Astrocyte of the hippocampus (primary cell): ENCODE measurements at regions not wholly inside any gene's neighbourhood (a gene's known extent, or its start where the extent isn't known, plus 50 kb on each side); places are given as distances from the start of the nearest gene placed in this dataset.

ENCODE experiments used
- DNase-seq: peaks from one replicate; pipeline ENCODE4 v3.0.0; 2011; ENCODE audit warnings: low read depth, low spot score

GRCh38 chr16:73711406-73712080 lies 585.1 kb upstream of the PSMD7 start:
- no peak for DNase-seq

DNA sequence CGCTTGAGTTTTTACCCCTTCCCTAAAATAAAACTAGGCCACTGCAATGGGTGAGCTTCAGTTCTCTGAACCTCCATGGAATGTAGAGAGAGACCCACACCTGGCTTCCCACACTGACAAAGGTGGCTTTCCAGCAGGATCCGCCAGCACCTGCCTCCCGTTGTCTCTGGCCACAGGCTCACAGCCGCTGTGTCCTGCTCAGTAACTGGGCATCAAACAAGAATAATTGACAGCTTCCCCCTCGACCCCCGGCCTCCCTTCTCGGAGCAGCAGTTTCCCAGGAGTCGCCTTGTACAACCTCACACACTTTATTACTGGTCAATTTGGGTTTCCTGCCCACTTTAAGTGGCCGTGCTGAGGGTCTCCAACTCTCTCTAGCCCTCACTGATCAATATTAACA lies 586.1 kb upstream of the PSMD7 start:
- no peak for DNase-seq

GRCh38 chr16:73707863-73708262 lies 588.8 kb upstream of the PSMD7 start:
- DNase-seq: no peak

- DNase-seq: no peak
These were observed 592.7 kb upstream of the PSMD7 start for GRCh38 chr16:73703891-73704290.

DNA sequence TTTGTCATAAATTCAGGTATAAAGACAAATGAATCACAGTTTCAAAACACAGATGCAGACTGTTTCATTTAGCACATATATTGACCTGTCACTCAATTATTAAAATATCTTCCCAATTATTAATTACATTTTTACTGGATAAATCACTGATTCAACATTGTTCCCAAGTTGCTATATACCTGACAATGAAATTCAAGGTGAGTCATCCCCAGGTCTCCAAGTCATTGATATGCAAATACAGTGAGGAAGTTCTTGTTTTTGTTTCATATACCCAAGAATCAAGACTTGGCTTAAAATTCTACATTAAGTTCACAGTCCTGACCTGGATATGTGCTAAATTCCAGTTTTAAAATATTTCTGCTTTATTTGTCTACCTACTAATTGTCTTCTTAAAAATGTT lies 599.3 kb upstream of the PSMD7 start:
- DNase-seq: no peak

GRCh38 chr16:73692861-73693260 lies 603.8 kb upstream of the PSMD7 start:
- no peak for DNase-seq

GRCh38 chr16:73683804-73684203 lies 612.8 kb upstream of the PSMD7 start:
- DNase-seq: no peak

DNA sequence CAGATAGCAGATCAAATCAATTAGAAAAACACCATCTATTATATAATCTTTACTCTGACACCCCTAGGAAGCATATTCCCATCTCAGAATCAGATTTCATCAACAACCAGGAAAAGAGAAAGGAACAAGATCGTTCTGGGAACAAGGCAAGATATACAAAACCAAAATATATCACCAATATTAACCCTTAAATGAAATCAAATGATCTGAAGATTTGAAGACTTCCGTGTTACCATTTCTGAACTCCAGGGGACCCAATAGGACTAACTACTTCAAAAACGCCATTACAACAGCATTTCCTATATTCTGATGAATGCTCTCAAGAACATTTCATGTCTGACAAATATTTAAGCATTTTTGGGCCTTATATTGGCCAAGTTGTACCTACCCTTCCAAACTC lies 624.2 kb upstream of the ZFHX3 start:
- no peak for DNase-seq

DNA sequence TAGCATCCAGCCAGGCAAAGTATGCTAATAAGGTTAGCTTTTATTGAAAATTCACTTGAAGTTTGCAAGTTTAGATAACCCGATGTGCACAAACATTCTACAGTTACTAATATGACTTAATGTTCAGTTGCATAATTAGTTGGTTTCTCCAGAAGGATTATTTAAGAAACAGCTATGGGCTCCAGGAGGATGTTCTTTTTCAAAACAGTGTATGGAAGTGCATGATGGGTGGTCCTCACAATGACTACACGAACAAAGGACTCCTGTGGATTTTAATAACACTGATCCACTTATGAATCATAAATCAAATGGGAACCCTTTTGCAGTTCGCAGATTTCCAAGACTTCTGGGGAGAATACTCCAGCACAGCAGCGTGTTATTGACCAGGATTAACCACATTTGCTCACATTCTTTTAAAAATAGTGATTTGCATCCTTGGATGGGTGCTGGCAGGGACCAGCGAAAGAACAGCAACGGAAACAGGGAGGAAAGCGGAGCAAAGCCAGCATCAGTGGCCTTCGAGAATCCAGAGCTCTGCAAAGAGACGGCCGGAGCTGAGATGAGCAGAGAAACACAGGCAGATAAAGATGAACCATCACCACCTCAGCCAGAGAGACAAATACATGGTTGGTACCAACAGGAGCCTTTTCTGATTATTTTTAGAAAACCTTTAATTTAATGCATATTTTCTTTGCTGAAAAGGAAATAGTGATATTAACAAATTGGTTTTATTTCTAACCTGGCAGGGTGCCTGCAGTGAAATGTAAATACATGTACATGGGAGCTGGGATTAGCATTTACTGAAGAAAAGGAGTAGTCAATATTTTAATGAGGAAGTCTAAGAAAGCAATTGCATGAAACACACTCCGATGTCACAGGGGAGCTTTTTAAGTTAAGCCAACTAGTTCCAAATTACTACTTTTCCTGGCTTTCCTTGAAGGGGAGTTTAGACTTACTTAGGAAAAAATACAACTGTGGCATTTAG lies 623.2 kb upstream of the ZFHX3 start:
- DNase-seq: no peak

DNA sequence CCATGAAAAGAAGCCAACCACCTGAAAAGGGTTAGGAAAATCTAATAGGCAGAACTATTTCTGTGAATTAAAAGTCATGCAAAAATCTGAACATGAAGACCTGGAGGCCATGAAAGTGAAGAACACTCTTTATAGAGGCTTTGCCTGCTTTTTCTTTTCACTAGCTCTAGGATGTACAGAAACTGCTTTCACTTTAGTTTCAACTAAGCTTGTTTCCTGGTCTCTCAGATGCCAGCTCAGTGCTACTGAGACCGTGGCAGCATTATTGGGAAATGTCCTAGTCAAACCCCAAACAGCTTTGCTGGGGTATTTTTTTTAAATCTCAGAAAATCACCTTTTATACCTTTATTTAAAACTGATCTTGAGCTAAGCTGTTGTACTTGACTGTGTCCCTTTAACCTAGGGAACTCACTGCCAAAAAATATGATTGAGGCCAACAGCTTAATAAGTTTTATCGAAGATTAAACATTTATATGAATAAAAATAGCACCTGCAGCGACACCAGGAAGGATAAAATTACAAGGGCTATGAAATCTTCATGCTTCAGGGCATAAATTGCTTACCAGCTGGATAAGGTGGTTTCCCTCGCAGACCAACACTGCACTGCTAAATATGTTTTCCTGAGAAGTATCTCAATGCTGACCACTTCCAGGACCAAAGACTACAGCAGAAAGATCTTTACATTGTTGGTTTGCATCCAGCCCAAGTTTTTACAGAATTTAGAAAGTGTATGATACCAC lies 621.8 kb upstream of the ZFHX3 start:
- no peak for DNase-seq

GRCh38 chr16:73663720-73664119 lies 615.8 kb upstream of the ZFHX3 start:
- no peak for DNase-seq

GRCh38 chr16:73636196-73636595 lies 588.3 kb upstream of the ZFHX3 start:
- no peak for DNase-seq

DNA sequence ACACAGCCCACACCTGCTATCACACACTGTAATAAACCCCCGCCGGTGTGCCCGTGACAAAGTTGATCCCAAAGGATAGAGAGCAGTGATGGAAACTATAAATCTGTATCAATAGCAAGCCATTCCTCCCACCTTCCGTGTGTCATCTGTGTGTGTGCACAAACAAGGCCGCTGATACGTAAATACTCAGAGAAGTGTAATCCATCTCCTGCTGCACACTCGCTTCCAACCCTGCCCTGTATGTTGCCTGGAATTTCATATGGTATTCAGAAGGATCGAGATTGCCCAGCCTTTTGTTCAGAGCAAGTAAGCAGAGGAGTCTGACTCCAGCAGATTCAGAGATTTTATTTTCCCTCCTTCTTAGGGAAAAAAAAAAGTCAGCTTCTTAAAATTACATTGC lies 581.1 kb upstream of the ZFHX3 start:
- DNase-seq: no peak

GRCh38 chr16:73617738-73618137 lies 569.8 kb upstream of the ZFHX3 start:
- DNase-seq: no peak

DNA sequence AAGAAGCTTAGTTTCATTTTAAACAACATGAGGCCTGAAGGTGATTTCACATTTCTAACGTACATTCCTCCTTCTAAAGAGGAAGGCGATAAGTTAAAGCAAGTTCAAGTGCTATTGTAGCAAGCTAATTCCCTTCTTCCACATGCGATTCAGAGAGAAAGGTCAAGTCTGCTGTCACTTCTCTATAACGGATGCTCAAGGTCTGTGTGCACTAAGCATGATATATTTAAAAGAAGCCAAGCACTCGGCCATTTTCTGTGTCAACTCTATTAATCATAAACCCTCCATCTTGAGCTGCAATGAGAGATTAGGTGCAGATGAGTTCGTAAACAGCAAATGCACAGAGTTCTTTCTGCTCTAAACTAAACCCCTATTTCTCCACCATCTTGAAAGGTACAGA lies 568.8 kb upstream of the ZFHX3 start:
- no peak for DNase-seq

- DNase-seq: peak; percentile 1
These were observed 568.3 kb upstream of the ZFHX3 start for GRCh38 chr16:73616166-73616753.

- DNase-seq: peak; percentile 2
These were observed 567.4 kb upstream of the ZFHX3 start for GRCh38 chr16:73615071-73615940.

GRCh38 chr16:73614131-73614530 lies 566.2 kb upstream of the ZFHX3 start:
- DNase-seq: no peak

DNA sequence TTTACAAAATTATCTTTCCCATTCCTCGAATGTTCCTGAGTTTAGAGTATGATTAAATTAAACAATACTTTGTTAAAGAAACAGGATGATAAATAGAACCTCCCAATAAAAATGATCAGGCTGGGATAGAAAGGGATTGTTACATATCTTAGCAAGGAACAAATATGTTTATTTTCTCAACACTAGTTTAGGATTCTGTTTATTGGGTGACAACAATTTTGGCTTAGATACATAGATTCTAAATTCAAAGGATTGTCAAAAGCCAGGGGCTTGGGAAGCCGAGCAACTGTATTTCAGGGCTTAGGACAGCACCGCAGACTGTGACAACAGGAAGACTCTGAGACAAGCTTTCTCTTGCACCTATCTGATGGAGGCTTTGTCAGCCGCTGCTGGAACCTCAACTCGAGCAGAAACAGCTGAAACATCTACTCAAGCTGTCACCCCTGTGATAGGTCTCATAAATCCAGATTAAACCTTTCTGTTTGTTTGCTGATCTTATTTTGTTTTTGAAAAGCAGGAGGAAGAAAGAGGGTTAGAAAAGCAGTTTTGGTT lies 562.8 kb upstream of the ZFHX3 start:
- no peak for DNase-seq

- no peak for DNase-seq
These were observed 562.2 kb upstream of the ZFHX3 start for GRCh38 chr16:73610160-73610559.

DNA sequence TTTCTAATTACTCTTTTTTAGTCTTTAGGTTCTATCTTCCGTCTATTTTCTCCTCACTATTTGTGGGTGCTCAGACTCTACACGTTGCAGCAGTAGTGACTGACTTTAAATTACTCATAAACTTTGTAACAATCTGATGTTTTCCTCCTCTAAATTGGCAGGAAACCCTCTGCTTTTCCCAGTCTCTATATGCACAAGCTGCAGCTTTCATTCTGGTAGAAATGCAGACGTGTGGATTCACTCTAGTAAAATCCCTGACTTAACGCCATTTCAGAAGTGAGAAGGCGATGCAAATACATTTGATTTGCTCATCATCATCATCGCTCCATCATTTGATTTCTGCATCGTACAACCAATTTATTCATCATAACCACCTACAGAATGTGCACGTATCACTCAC lies 561.0 kb upstream of the ZFHX3 start:
- DNase-seq: no peak
